Stimulated activated CD8-positive, alpha-beta memory T cell treated with anti-CD3 and anti-CD28 coated beads, Interleukin-2, amount 100 ng/mL, for 48 hours (primary cell): ENCODE measurements at regions not wholly inside any gene's neighbourhood (a gene's known extent, or its start where the extent isn't known, plus 50 kb on each side); places are given as distances from the start of the nearest gene placed in this dataset.

Experiments
- DNase-seq, 2 donors: peaks; one replicate each; pipeline ENCODE4 v3.0.0-alpha.2; 2020; ENCODE audit warnings: low read depth in 2 of 2

GRCh38 chr10:36232935-36233334 is 590.8 kb upstream of the FZD8 start:
- DNase-seq = no peak

- no peak for DNase-seq
Observed at GRCh38 chr10:36224431-36224985, 582.4 kb upstream of the FZD8 start.

GRCh38 chr10:36221101-36221500 is 579.0 kb upstream of the FZD8 start:
- no peak for DNase-seq

DNA sequence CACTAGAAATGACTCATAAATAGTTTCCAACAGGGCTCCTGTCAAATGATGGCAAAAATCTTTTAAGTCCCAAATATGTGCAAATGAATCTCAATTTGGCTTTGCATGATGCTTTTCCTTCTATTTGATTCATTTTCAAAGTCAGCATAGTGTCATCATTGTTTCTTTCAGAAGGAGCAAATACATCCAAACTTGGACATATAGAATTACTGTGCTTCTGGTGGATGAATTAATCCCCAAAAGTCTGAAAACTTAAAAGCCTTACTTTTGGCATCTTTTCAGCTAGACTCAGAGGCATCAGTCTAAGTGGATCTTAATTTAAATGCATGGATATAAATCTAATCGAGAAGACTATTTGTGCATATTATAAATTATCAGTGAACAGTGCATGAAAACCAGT is 578.1 kb upstream of the FZD8 start:
- no peak for DNase-seq

DNA sequence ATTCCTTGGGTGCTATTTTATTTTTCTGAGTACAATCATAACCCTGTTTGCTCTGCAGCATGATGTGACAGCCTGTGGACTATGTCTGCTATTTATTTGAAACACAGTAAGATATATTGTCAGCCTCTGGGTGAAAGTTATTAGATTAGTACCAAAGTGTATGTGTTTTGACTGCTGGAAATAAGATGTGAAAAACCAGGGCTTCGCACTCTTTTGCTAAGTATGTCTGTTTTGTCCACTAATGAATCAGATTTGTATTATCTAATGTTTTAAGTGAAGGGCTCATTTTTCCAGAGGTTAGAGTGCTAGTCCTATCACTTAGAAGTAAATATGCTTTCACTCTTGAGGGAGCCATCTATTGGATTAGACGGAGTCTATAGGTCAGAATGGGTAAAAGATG is 569.8 kb upstream of the FZD8 start:
- no peak for DNase-seq

GRCh38 chr10:36209480-36209879 is 567.4 kb upstream of the FZD8 start:
- no peak for DNase-seq

DNA sequence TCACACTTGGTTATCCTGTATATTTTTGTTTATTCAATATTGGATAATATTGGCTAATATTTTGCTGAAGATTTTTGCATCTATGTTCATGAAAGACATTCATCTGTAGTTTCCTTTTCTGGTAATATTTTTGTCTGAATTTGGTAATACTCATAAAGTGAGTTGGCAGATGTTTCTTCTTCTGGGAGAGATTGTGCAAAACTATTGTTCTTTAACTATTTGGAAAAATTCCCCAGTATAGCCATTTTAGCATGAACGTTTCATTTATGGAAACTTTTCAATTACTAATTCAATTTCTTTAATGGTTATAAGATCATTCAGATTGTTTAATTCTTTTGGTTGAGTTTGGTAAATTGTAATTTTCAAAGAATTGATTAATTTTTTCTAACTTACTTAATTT is 560.8 kb upstream of the FZD8 start:
- no peak for DNase-seq

DNA sequence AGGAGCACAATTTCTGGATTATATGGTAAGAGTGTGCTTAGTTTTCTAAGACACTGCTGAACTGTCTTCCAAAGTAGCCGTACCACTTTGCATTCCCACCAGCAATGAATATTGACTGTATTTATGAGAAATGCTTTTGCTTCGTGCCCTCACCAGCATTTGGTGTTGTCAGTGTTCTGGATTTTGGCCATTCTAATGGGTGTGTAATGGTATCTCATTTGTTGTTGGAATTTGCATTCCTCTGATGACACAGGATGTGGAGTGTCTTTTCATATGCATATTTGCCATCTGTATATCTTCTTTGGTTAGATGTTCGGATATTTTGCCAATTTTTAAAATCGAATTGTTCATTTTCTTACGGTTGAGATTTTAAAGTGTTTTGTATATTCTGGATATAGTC is 558.5 kb upstream of the FZD8 start:
- no peak for DNase-seq

DNA sequence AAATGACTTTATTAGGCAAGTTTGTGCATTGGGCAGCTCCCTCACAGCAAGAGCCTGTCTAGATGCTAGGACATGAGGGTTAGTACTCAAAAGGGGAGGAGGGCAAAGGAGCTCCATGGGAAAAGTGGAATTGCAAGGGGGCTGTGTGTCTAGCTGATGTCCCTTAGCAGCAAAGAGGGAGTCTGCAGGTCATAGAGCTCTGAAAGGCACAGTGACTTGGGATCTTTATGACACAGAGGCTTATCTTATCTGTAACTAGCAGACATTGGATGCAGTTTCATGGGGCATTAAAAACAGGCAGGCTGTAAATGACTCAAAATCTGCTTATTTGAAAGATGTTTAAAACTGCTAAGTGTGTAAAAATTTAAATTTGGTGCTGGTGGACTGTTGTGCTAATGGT is 556.2 kb upstream of the FZD8 start:
- no peak for DNase-seq

DNA sequence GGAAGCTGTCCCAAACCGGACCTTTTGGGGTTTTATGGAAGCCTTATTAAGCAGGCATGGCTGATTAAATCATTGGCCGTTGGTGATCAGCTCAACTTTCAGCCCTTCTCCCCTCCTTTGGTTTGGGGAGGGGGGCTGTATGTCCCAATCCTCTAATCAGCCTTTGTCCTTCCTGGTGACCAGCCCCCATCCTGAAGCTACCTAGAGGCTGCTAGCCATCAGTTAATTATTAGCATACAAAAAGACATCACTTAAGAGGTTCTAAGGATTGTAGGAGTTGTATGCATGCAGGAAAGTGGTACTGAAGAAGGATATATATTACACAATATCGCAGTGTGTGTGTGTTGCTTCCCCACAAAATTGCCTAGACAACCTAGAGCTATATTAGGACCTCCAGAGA is 553.3 kb upstream of the FZD8 start:
- no peak for DNase-seq

DNA sequence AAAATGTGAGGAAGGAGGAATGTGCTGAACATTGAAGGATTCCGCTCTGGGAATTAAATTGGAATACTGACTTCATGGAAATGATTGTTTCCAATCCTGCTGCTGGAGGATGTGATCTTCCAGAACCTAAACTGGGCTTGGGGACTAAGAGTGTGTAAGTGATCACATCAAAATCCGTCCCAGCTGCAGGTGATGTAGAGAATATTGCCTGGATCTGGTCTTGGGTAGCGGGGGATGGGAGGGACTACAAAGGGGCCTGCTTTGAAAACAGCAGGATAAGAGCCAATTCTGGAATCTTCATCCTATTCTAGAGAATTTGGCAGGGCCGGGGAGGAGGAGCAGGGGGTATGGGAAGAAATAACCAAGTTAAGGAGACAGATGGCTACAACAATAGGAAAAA is 552.2 kb upstream of the FZD8 start:
- DNase-seq = no peak

DNA sequence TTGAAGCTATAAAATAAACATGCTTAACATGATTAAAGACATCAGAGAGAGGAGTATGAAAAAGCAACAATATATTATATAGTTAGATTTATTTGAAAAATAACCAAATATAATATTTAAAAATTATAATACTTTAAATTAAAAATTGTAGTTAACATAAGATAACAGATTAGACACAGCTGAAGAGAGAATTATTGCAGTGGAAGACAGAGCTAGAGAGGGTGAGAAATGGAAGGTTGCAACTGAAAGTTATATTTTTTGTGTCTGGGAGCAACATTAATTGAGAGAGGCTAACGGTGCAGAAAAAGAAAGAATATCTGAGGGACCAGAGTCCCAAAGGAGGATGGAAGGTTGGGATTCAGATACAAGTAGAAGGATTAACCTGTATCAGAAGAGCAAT is 548.9 kb upstream of the FZD8 start:
- no peak for DNase-seq

GRCh38 chr10:36188461-36188860 is 546.4 kb upstream of the FZD8 start:
- DNase-seq = no peak

GRCh38 chr10:36188080-36188453 is 546.0 kb upstream of the FZD8 start:
- no peak for DNase-seq

- no peak for DNase-seq
Observed at GRCh38 chr10:36187380-36188079, 545.4 kb upstream of the FZD8 start.

GRCh38 chr10:36185097-36185496 is 543.0 kb upstream of the FZD8 start:
- DNase-seq = no peak

- DNase-seq = no peak
Observed at GRCh38 chr10:36183726-36184125, 541.6 kb upstream of the FZD8 start.

DNA sequence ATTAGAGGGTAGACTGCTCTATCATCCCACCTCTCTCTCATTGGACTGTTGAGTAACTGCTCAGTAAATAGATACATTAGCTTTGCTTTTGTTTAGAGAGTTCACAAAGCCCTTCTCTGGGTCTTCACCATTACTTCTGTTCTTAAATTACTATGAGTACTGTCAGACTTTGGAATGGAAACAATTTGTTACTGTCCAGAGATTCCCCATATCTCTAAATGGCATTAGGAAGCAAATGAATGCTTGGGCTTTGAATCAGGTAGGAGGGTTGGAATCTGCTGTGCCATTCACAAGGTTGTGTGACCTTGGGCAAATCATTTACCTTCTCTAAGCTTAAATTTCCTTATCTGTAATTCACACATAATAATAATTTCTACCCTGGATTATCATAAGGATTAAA is 541.0 kb upstream of the FZD8 start:
- no peak for DNase-seq

- no peak for DNase-seq
Observed at GRCh38 chr10:36182606-36183005, 540.5 kb upstream of the FZD8 start.

GRCh38 chr10:36182179-36182566 is 540.1 kb upstream of the FZD8 start:
- no peak for DNase-seq

DNA sequence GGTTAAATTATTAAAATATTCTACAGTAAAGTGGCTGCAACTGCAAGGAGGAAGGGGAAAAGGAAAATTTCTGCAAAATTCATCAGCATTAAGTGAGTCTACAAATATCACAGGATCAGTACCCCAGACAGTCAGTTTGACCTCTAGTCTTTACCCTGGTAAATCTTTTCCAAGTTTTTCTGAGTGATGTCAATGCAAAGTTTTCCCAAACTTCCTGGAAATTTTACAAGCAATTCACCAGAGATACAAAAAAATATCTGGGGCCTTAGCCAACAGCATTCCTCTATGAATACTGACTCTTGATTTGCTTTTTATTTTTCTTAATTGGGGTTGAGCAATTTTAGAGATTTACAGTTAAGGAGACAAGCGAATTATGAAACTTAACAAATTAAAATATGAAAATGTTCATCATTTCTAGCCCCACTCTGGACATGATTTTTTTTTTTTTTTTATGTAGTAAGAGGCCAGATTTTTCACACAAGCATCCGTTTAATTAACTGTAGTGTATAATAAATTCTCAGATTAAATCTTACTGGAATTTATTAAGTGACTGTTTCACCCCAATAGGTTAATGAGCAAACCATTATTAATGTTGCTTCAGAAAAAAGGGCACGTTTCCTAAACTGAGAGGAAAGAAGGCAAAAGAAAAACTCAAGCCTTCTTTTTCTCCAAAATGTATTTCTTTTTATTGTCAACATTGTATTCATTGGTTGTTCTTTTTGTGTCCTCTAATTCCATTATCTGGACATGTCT is 539.5 kb upstream of the FZD8 start:
- DNase-seq = no peak

DNA sequence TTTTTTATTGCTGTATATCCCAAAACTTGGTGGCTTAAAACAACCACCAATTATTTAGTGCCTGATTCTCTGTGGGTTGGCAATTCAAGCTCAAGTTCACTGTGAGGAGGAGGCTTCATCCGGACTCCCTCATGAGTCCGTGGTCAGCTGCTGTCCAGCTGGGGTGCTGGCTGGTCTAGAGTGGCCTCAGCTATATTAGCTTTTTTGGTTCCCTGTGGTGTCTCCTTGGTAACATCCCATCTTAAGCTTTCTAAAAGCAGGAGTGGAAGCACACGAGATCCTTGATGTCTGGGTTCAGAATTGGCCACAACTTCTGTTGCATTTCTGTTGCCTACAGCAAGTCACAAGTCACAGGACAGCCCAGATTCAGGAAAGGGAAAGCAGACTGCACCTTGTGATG is 536.5 kb upstream of the FZD8 start:
- DNase-seq = no peak

GRCh38 chr10:36177071-36177470 is 535.0 kb upstream of the FZD8 start:
- no peak for DNase-seq
